IMR-90 (cell line): ENCODE measurements at regions not wholly inside any gene's neighbourhood (a gene's known extent, or its start where the extent isn't known, plus 50 kb on each side); places are given as distances from the start of the nearest gene placed in this dataset.

Source experiments
- ATAC-seq: fragments of 200-7000 bp; cut with Tn5 transposase; 2 replicates; pipeline ENCODE4 v1.9.1; 2020; ENCODE audit warnings: low read depth, mild to moderate bottlenecking, moderate library complexity
- BruUV-seq: library from RNA; stranded (reverse); fragments of 400-500 nt; replicated peaks from 2 replicates; lab custom pipeline; 2021; lab: Mats Ljungman, UMichigan
- CTCF ChIA-PET: fragments of 300-600 bp; formaldehyde crosslinking; extraction: SDS; loops from one replicate; lab custom pipeline; 2021; ENCODE audit warnings: antibody characterized with exemption; lab: Yijun Ruan, JAX
- POLR2A ChIA-PET: fragments of 300-600 bp; sonication (Branson Sonifier 250); formaldehyde crosslinking; loops from one replicate; lab custom pipeline; 2022; ENCODE audit warnings: antibody characterized with exemption; ENCODE audit not compliant: unreplicated experiment; lab: Charles Lee
- DNase-seq: peaks from one replicate; pipeline ENCODE4 v3.0.0; 2013
- H2AFZ ChIP-seq: replicated peaks from 2 replicates; pipeline ENCODE3; 2013; ENCODE audit warnings: low read length, mild to moderate bottlenecking; ENCODE audit not compliant: poor library complexity
- H2AK5ac ChIP-seq: 2 replicates; pipeline ENCODE4 v1.6.1; 2013; ENCODE audit warnings: low read depth, low read length, inconsistent platforms
- H2AK9ac ChIP-seq: replicated peaks from 2 replicates; pipeline ENCODE3; 2013; ENCODE audit warnings: mild to moderate bottlenecking, low read depth, low read length, moderate library complexity; ENCODE audit not compliant: poor library complexity
- H2BK120ac ChIP-seq: 2 replicates; pipeline ENCODE4 v1.6.1; 2013; ENCODE audit warnings: low read depth, low read length, inconsistent platforms
- H2BK15ac ChIP-seq: 3 replicates; pipeline ENCODE4 v1.6.1; 2013; ENCODE audit warnings: low read depth, low read length, inconsistent platforms
- H2BK20ac ChIP-seq: 2 replicates; pipeline ENCODE4 v1.6.1; 2013; ENCODE audit warnings: low read depth, mild to moderate bottlenecking, inconsistent platforms, low read length, moderate library complexity
- H2BK5ac ChIP-seq: 2 replicates; pipeline ENCODE4 v1.6.1; 2013; ENCODE audit warnings: mild to moderate bottlenecking, low read depth, low read length, inconsistent platforms; ENCODE audit not compliant: poor library complexity, severe bottlenecking
- H3K14ac ChIP-seq: replicated peaks from 2 replicates; pipeline ENCODE4 v1.6.1; 2013; ENCODE audit warnings: low read depth, low read length, inconsistent platforms
- H3K18ac ChIP-seq: 2 replicates; pipeline ENCODE4 v1.6.1; 2013; ENCODE audit warnings: low read depth, low read length, control low read depth
- H3K23ac ChIP-seq: 2 replicates; pipeline ENCODE4 v1.6.1; 2013; ENCODE audit warnings: low read depth, low read length, inconsistent platforms
- H3K27ac ChIP-seq: 2 replicates; pipeline ENCODE4 v1.5.1; 2013; ENCODE audit warnings: mild to moderate bottlenecking, control low read depth, low read length; ENCODE audit not compliant: insufficient read depth
- H3K27me3 ChIP-seq: 2 replicates; pipeline ENCODE4 v1.6.1; 2013; ENCODE audit warnings: low read length; ENCODE audit not compliant: control insufficient read depth, insufficient read depth
- H3K36me3 ChIP-seq: 2 replicates; pipeline ENCODE4 v1.6.1; 2013; ENCODE audit warnings: low read length, mixed read lengths; ENCODE audit not compliant: control insufficient read depth, insufficient read depth
- H3K4ac ChIP-seq: 2 replicates; pipeline ENCODE4 v1.6.1; 2013; ENCODE audit warnings: low read depth, low read length, inconsistent platforms
- H3K4me1 ChIP-seq: 2 replicates; pipeline ENCODE4 v1.6.1; 2013; ENCODE audit warnings: low read length, mixed read lengths; ENCODE audit not compliant: control insufficient read depth, insufficient read depth
- H3K4me2 ChIP-seq: 2 replicates; pipeline ENCODE4 v1.6.1; 2013; ENCODE audit warnings: low read depth, mild to moderate bottlenecking, control low read depth, low read length, moderate library complexity
- H3K4me3 ChIP-seq: 2 replicates; pipeline ENCODE4 v1.5.1; 2013; ENCODE audit warnings: low read depth, mild to moderate bottlenecking, control low read depth, low read length, moderate library complexity; ENCODE audit not compliant: insufficient read depth
- H3K56ac ChIP-seq: 2 replicates; pipeline ENCODE4 v1.6.1; 2013; ENCODE audit warnings: low read length, inconsistent platforms; ENCODE audit not compliant: insufficient read depth; ENCODE audit errors: extremely low read depth
- H3K79me1 ChIP-seq, 2 experiments: 2 replicates each; pipeline ENCODE4 v1.6.1; 2013; ENCODE audit warnings: low read length in 2 of 2, inconsistent platforms in 1 of 2, low read depth in 1 of 2
- H3K9ac ChIP-seq: 2 replicates; pipeline ENCODE4 v1.6.1; 2013; ENCODE audit warnings: low read depth, low read length, control low read depth
- H3K9me1 ChIP-seq: 2 replicates; pipeline ENCODE4 v1.6.1; 2013; ENCODE audit warnings: low read length, inconsistent platforms; ENCODE audit not compliant: insufficient read depth
- H3K9me3 ChIP-seq: 2 replicates; pipeline ENCODE4 v1.6.1; 2013; ENCODE audit warnings: low read length; ENCODE audit not compliant: control insufficient read depth, insufficient read depth
- H4K20me1 ChIP-seq: 2 replicates; pipeline ENCODE4 v1.6.1; 2013; ENCODE audit warnings: low read length, inconsistent platforms; ENCODE audit not compliant: insufficient read depth
- H4K5ac ChIP-seq: 2 replicates; pipeline ENCODE4 v1.6.1; 2013; ENCODE audit warnings: mild to moderate bottlenecking, low read depth, low read length, control low read depth
- H4K8ac ChIP-seq, 2 experiments: 2 replicates each; pipeline ENCODE4 v1.6.1; 2013; ENCODE audit warnings: low read depth in 2 of 2, low read length in 2 of 2, control low read depth in 1 of 2, inconsistent platforms in 1 of 2
- H4K91ac ChIP-seq: 2 replicates; pipeline ENCODE4 v1.6.1; 2013; ENCODE audit warnings: low read depth, low read length, inconsistent platforms; ENCODE audit not compliant: insufficient read depth
- BHLHE40 ChIP-seq: fragments of 150-350 bp; IDR thresholded peaks from 2 replicates; pipeline ENCODE4 v1.6.1; 2016; ENCODE audit warnings: mild to moderate bottlenecking, low read depth, low read length
- CEBPB ChIP-seq: IDR thresholded peaks from 2 replicates; pipeline ENCODE4 v1.6.1; 2012; ENCODE audit warnings: low read depth, low read length, improper control_type of control experiment
- CHD1 ChIP-seq: IDR thresholded peaks from 2 replicates; pipeline ENCODE4 v1.6.1; 2012; ENCODE audit warnings: low read depth, low read length, improper control_type of control experiment
- MAFK ChIP-seq: IDR thresholded peaks from 2 replicates; pipeline ENCODE4 v1.6.1; 2012; ENCODE audit warnings: low read depth, low read length, improper control_type of control experiment
- NFE2L2 ChIP-seq: fragments of 150-350 bp; IDR thresholded peaks from 2 replicates; pipeline ENCODE4 v1.6.1; 2016; ENCODE audit warnings: low read depth, mild to moderate bottlenecking, low read length
- RAD21 ChIP-seq: IDR thresholded peaks from 2 replicates; pipeline ENCODE4 v1.6.1; 2012; ENCODE audit warnings: low read length, improper control_type of control experiment
- RCOR1 ChIP-seq: IDR thresholded peaks from 2 replicates; pipeline ENCODE4 v1.6.1; 2012; ENCODE audit warnings: mild to moderate bottlenecking, low read length, improper control_type of control experiment; ENCODE audit not compliant: insufficient replicate concordance
- RFX5 ChIP-seq: IDR thresholded peaks from 2 replicates; pipeline ENCODE4 v1.8.0; 2012; ENCODE audit warnings: low read depth, mild to moderate bottlenecking, low read length, moderate library complexity
- SMC3 ChIP-seq: fragments of 150-350 bp; IDR thresholded peaks from 2 replicates; pipeline ENCODE4 v1.6.1; 2016; ENCODE audit warnings: low read depth, mild to moderate bottlenecking, antibody characterized with exemption, low read length, moderate library complexity
- WGBS, 2 experiments: methylation state at CpG; one replicate each; pipeline versions ENCODE4 v1.1.5 to v1.1.7; 2013; ENCODE audit warnings: missing lambda C conversion rate in 2 of 2; ENCODE audit not compliant: insufficient read length in 1 of 2; ENCODE audit errors: extremely low coverage in 2 of 2; 5-methylcytosine and 5-hydroxymethylcytosine counted together
- dilution Hi-C: fragments of 300-500 bp; cut with HindIII; formaldehyde crosslinking; loops from one replicate; pipeline ENCODE4 v1.14.3; 2018; ENCODE audit warnings: low sequenced_read_pairs; ENCODE audit not compliant: unreplicated experiment
- in situ Hi-C: fragments of 300-500 bp; cut with MboI; formaldehyde crosslinking; loops from 3 replicates; pipeline ENCODE4 v1.14.3; 2019; ENCODE audit warnings: low sequenced_read_pairs, inconsistent platforms, mixed read lengths
- intact Hi-C: fragments of 100-400 bp; cut with micrococcal nuclease; formaldehyde crosslinking; loops from 2 replicates; pipeline ENCODE4 v1.10.0; 2022
- TF ChIP-seq, protein P1 (sequence below): fragments of 150-350 bp; IDR thresholded peaks from 2 replicates; pipeline ENCODE4 v1.6.1; 2017; ENCODE audit warnings: mild to moderate bottlenecking, antibody characterized with exemption, low read length, low read depth

DNA sequence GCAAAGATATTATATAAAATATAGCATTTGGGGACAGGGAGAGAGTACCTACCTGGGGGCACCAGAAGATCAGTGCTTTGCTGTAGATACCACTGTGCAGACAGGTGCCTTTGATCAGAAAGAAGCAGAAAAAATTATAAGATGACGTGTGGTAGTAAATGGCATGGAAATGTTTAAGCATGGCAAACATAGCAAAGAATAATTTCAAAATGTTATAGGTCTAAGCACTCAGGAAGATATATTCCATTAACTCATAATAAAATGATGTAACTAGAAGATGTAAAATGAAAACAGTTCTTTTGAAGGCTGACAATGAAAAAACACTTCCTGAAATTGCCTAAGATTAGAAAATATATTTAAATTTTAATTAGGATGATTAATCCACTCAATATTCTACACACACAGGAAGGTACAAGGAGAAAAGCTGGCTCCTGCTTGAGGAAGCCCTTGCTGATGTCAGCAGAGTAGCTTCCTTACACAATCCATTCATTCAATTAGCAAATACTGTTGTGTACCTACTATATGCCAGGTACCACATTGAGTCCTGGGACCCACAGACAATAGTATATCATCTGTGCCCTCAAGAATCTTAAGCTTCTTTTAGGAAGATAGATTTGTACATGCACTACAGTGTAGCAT is 290.2 kb upstream of the CNR1 start:
- H3K79me1 ChIP-seq, result no peaks in the 10 kb centered on the region
- H2AK9ac ChIP-seq, result no peak overlapping the region
- no peak overlapping the region for H2BK20ac ChIP-seq
- H3K14ac ChIP-seq, result no peak overlapping the region
- H2BK5ac ChIP-seq, result no peak overlapping the region
- H3K36me3 ChIP-seq, result no peaks in the 10 kb centered on the region
- WGBS, 2 experiments, result no CpG with 5 or more reads among the region's 1 CpG
- DNase-seq, result no peak
- no peak overlapping the region for H2BK120ac ChIP-seq
- H3K23ac ChIP-seq, result no peak overlapping the region
- H3K56ac ChIP-seq, result no peak overlapping the region
- H3K27me3 ChIP-seq, result no peaks in the 10 kb centered on the region
- CTCF ChIA-PET, result no interaction called here
- H3K4me1 ChIP-seq, result no peaks in the 10 kb centered on the region
- H3K4ac ChIP-seq, result no peak overlapping the region
- H3K18ac ChIP-seq, result no peak overlapping the region
- intact Hi-C loops (no loop called here), dilution Hi-C loops (no loop called here), in situ Hi-C loops (no loop called here)
- ATAC-seq, result no peak
- no peak overlapping the region for H4K5ac ChIP-seq
- H4K91ac ChIP-seq, result no peak overlapping the region
- no peak overlapping the region for H3K4me2 ChIP-seq
- no peak overlapping the region for H2AFZ ChIP-seq
- H3K27ac ChIP-seq, result no peak overlapping the region
- TF ChIP-seq CEBPB (no peak), RFX5 (no peak), RAD21 (no peak), CHD1 (no peak), MAFK (no peak), NFE2L2 (no peak), RCOR1 (no peak), SMC3 (no peak), BHLHE40 (no peak)
- TF ChIP-seq, protein P1, sequence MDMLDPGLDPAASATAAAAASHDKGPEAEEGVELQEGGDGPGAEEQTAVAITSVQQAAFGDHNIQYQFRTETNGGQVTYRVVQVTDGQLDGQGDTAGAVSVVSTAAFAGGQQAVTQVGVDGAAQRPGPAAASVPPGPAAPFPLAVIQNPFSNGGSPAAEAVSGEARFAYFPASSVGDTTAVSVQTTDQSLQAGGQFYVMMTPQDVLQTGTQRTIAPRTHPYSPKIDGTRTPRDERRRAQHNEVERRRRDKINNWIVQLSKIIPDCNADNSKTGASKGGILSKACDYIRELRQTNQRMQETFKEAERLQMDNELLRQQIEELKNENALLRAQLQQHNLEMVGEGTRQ, result no peak
- H4K8ac ChIP-seq, result no peak overlapping the region
- H3K9me1 ChIP-seq, result no peaks in the 10 kb centered on the region
- POLR2A ChIA-PET, result no interaction called here
- no peak overlapping the region for H3K9ac ChIP-seq
- H3K9me3 ChIP-seq, result 0 out of 2 replicates have a peak, but pooled peaks cover 2% of the 10 kb centered on the region
- no peak overlapping the region for H2AK5ac ChIP-seq
- H3K4me3 ChIP-seq, result no peak overlapping the region
- no peaks in the 10 kb centered on the region for H4K20me1 ChIP-seq
- no TSS peak for BruUV-seq
- no peak overlapping the region for H2BK15ac ChIP-seq
